Esophagus muscularis mucosa (tissue), 4 donors: ENCODE measurements at regions not wholly inside any gene's neighbourhood (a gene's known extent, or its start where the extent isn't known, plus 50 kb on each side); places are given as distances from the start of the nearest gene placed in this dataset.

ENCODE experiments used
- DNase-seq: peaks from one replicate; pipeline ENCODE4 v3.0.0-alpha.2; 2017; ENCODE audit errors: extremely low spot score
- H3K27ac ChIP-seq, 4 donors: fragments of 200-600 bp; sonication (generic); replicated peaks in 1 of 4; 1 replicate in 3 of 4; 2 replicates in 1 of 4; pipeline ENCODE4 v1.5.1; 2016 to 2019; ENCODE audit warnings: mild to moderate bottlenecking in 1 of 4
- H3K27me3 ChIP-seq, 4 donors: fragments of 200-600 bp; sonication (generic); one replicate each; pipeline versions ENCODE4 v1.5.1 to v1.6.0; 2016 to 2019
- H3K36me3 ChIP-seq, 4 donors: fragments of 200-600 bp; sonication (generic); one replicate each; pipeline ENCODE4 v1.5.1; 2016 to 2019
- H3K4me1 ChIP-seq, 4 donors: fragments of 200-600 bp; sonication (generic); one replicate each; pipeline ENCODE4 v1.5.1; 2016 to 2019
- H3K4me3 ChIP-seq, 4 donors: fragments of 200-600 bp; sonication (generic); 1 replicate in 2 of 4; 2 replicates in 2 of 4; pipeline ENCODE4 v1.5.1; 2016 to 2019; ENCODE audit warnings: mild to moderate bottlenecking in 4 of 4, moderate library complexity in 1 of 4
- H3K9me3 ChIP-seq, 4 donors: fragments of 200-600 bp; sonication (generic); 1 replicate in 3 of 4; 2 replicates in 1 of 4; pipeline ENCODE4 v1.5.1; 2016 to 2019
- EP300 ChIP-seq: sonication (generic); formaldehyde crosslinking; IDR thresholded peaks from one replicate; pipeline ENCODE4 v1.6.1; 2017; ENCODE audit warnings: antibody characterized with exemption
- POLR2A ChIP-seq: fragments of 450-650 bp; IDR thresholded peaks from one replicate; pipeline ENCODE4 v1.6.1; 2017; ENCODE audit warnings: antibody characterized with exemption, moderate library complexity, mild to moderate bottlenecking, low read depth
- POLR2AphosphoS5 ChIP-seq, 2 donors: sonication (generic); formaldehyde crosslinking; IDR thresholded peaks; one replicate each; pipeline ENCODE4 v1.6.1; 2017; ENCODE audit warnings: antibody characterized with exemption in 2 of 2
- WGBS: methylation state at CpG from one replicate; pipeline ENCODE4 v1.1.5; 2018; 5-methylcytosine and 5-hydroxymethylcytosine counted together
- intact Hi-C: fragments of 100-400 bp; cut with DNase I; formaldehyde crosslinking; loops from one replicate; pipeline ENCODE4 v1.15.1; 2023
- TF ChIP-seq, protein P1 (sequence below), 3 experiments: fragments of 200-600 bp in 2 of 3; fragments of 450-650 bp in 1 of 3; sonication (generic) in 2 of 3; IDR thresholded peaks; one replicate each; pipeline ENCODE4 v1.5.1; 2017 to 2019; ENCODE audit warnings: antibody characterized with exemption in 3 of 3, mild to moderate bottlenecking in 2 of 3, moderate library complexity in 1 of 3

DNA sequence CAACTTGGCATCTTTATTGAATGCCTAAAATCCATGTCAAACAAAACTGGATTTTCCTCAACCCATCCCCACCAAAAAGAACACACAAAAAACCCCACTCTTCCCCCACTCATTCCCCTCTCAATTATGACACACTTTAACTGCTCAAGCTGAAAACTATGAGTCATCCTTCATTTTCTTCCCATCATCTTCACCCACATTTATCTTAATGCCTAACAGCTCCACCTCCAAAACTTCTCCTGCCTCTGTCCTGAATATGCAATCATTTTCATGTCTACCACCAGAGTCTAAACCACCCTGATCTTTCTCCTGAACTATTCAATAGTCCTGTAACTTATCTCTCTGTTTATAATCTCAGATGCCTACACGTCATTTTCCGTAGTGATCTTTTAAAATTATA, 239.7 kb downstream of the BCAT1 start:
- TF ChIP-seq EP300 (no peak), POLR2A (no peak), POLR2AphosphoS5 (IDR thresholded peaks at IDR 0.05) (no peak)
- TF ChIP-seq, protein P1, sequence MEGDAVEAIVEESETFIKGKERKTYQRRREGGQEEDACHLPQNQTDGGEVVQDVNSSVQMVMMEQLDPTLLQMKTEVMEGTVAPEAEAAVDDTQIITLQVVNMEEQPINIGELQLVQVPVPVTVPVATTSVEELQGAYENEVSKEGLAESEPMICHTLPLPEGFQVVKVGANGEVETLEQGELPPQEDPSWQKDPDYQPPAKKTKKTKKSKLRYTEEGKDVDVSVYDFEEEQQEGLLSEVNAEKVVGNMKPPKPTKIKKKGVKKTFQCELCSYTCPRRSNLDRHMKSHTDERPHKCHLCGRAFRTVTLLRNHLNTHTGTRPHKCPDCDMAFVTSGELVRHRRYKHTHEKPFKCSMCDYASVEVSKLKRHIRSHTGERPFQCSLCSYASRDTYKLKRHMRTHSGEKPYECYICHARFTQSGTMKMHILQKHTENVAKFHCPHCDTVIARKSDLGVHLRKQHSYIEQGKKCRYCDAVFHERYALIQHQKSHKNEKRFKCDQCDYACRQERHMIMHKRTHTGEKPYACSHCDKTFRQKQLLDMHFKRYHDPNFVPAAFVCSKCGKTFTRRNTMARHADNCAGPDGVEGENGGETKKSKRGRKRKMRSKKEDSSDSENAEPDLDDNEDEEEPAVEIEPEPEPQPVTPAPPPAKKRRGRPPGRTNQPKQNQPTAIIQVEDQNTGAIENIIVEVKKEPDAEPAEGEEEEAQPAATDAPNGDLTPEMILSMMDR (IDR thresholded peaks at IDR 0.05): no peak
- Histone ChIP-seq H3K27me3 (no peaks in the 10 kb centered on the region), H3K4me1 (peaks cover 0 to 15% (median 3%) of the 10 kb centered on the region in 4 donors), H3K9me3 (no peaks in the 10 kb centered on the region), H3K4me3 (no peak overlapping the region), H3K27ac (no peak overlapping the region), H3K36me3 (no peaks in the 10 kb centered on the region)
- intact Hi-C loops: no loop called here
- DNase-seq: no peak
- 82% methylated on average over 2 of the region's 2 CpGs for WGBS

DNA sequence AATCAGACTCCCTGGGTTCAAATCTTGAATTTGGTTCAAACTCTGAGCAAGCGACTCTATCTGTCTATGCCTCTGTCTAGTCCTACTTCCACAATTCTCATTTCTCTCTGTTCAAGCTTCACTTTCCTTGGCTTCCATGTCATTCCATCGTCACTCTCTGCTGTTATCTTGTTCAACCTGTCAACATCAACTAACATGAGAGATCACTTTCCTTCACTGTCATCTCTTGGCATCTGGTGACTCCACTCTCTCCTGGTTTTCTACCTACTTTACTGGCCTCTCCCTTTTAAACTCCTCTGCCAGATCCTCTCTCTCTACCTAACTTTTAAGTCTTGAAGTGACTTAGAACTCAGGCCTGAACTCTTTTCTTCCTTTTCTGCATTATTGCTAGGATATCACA, 240.2 kb downstream of the BCAT1 start:
- no peak for DNase-seq
- intact Hi-C loops: no loop called here
- no peak overlapping the region for H3K27ac ChIP-seq
- H3K4me3 ChIP-seq: no peak overlapping the region
- no peaks in the 10 kb centered on the region for H3K9me3 ChIP-seq
- peaks cover 0 to 15% (median 3%) of the 10 kb centered on the region in 4 donors for H3K4me1 ChIP-seq
- TF ChIP-seq, protein P1 (IDR thresholded peaks at IDR 0.05): no peak
- TF ChIP-seq EP300: no peak
- TF ChIP-seq POLR2A: no peak
- no peak for TF ChIP-seq POLR2AphosphoS5 (IDR thresholded peaks at IDR 0.05)
- WGBS: 43% methylated on average over 2 of the region's 2 CpGs
- H3K36me3 ChIP-seq: no peaks in the 10 kb centered on the region
- no peaks in the 10 kb centered on the region for H3K27me3 ChIP-seq

DNA sequence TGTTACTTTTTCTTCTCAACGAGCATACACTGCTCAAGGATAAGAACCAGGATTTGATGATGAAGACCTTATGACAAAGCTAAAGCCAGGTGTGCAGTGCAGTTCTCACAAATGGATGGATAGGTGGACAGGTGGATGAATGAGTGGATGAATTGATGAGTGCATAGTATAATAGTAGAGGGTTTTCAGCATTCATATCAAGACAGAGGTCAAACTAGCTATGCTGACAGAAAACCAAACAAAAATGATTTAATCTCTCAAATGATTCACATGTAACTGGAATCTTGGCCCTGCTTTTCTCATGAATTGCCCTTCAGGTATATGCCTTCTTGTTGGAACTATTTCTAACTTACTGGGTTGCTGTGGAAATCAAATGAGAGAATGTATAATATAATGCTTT, 240.9 kb downstream of the BCAT1 start:
- intact Hi-C loops: no loop called here
- 4% methylated on average over 1 of the region's 1 CpG for WGBS
- no peak overlapping the region for H3K27ac ChIP-seq
- TF ChIP-seq POLR2AphosphoS5 (IDR thresholded peaks at IDR 0.05) (no peak), EP300 (no peak), POLR2A (no peak)
- TF ChIP-seq, protein P1 (IDR thresholded peaks at IDR 0.05): no peak
- H3K36me3 ChIP-seq: no peaks in the 10 kb centered on the region
- H3K27me3 ChIP-seq: no peaks in the 10 kb centered on the region
- peaks cover 0 to 15% (median 3%) of the 10 kb centered on the region in 4 donors for H3K4me1 ChIP-seq
- H3K9me3 ChIP-seq: no peaks in the 10 kb centered on the region
- no peak for DNase-seq
- no peak overlapping the region for H3K4me3 ChIP-seq

DNA sequence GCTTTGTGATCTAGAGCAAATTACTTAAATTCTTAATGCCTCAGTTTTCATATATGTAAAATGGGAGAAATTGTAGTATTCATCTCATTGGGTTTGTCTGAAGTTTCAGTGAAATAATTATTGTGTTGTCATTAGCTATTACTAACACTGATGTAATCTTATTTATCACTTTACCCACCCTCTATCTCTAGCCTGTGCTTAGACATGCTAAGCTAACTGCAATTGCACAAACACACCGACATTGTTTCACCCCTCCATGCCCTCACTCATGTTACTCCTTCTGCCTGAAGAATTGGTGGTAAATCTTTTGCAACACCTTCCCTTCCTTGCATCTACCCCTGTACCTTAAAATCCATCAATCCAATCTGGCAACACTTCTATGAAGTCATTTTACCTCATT, 241.6 kb downstream of the BCAT1 start:
- WGBS: 81% methylated on average over 1 of the region's 1 CpG
- intact Hi-C loops: no loop called here
- no peak overlapping the region for H3K27ac ChIP-seq
- DNase-seq: no peak
- H3K9me3 ChIP-seq: no peaks in the 10 kb centered on the region
- no peak for TF ChIP-seq EP300
- no peak for TF ChIP-seq POLR2A
- TF ChIP-seq, protein P1 (IDR thresholded peaks at IDR 0.05): no peak
- TF ChIP-seq POLR2AphosphoS5 (IDR thresholded peaks at IDR 0.05): no peak
- H3K4me3 ChIP-seq: no peak overlapping the region
- no peaks in the 10 kb centered on the region for H3K36me3 ChIP-seq
- peaks cover 0 to 15% (median 3%) of the 10 kb centered on the region in 4 donors for H3K4me1 ChIP-seq
- no peaks in the 10 kb centered on the region for H3K27me3 ChIP-seq

DNA sequence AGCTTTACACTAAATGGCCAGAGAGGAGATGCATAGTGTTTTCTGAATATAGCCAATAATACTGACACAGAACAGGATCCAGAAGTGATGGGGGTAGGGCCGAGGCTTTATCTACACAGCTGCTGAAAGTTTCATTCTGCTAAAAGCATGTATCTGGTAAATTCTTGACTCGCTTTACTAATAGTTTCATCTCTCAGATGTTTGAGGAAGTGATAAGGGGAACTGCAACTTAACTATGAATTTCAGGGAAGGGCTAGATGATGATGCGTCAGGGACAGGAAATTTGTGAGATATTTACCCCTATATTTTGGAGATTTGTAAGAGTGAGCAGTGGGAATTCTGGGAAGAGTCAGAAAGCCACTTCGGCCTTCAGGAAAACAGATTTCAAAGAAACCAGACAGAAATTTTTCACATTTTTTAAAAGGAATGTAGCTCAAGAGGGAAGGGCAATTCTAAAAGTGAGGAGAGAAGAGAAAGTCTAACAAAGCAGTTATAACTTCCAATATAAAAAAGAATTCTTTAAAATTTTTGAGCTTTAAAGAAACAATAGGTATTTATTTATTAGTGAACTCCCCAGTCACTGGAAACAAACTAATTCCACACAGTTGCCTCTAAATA, 243.1 kb downstream of the BCAT1 start:
- WGBS: 58% methylated on average over 4 of the region's 4 CpGs
- intact Hi-C loops: no loop called here
- TF ChIP-seq EP300: no peak
- no peak for TF ChIP-seq POLR2A
- TF ChIP-seq, protein P1 (IDR thresholded peaks at IDR 0.05): no peak
- no peak for TF ChIP-seq POLR2AphosphoS5 (IDR thresholded peaks at IDR 0.05)

More for the DNA sequence above, 243.1 kb downstream of the BCAT1 start:
- Histone ChIP-seq H3K4me1 (peaks cover 0 to 15% (median 3%) of the 10 kb centered on the region in 4 donors), H3K27me3 (no peaks in the 10 kb centered on the region), H3K27ac (no peak overlapping the region), H3K36me3 (no peaks in the 10 kb centered on the region), H3K9me3 (no peaks in the 10 kb centered on the region), H3K4me3 (no peak overlapping the region)
- no peak for DNase-seq
